Cardiac fibroblast (primary cell): ENCODE measurements at regions not wholly inside any gene's neighbourhood (a gene's known extent, or its start where the extent isn't known, plus 50 kb on each side); places are given as distances from the start of the nearest gene placed in this dataset.

ENCODE experiments used
- DNase-seq, 2 donors: peaks; one replicate each; pipeline versions ENCODE4 v3.0.0 to v3.0.0-alpha.2; 2010; ENCODE audit warnings: low read depth in 2 of 2
- H3K4me3 ChIP-seq, 2 donors: replicated peaks in 1 of 2; 1 replicate in 1 of 2; 2 replicates in 1 of 2; pipeline ENCODE4 v1.5.1; 2011; ENCODE audit warnings: low read depth in 2 of 2, low read length in 2 of 2, mild to moderate bottlenecking in 2 of 2, moderate library complexity in 1 of 2
- CTCF ChIP-seq: IDR thresholded peaks from one replicate; pipeline ENCODE4 v1.5.1; 2011; ENCODE audit warnings: low read depth, mild to moderate bottlenecking, low read length, inconsistent platforms

- TF ChIP-seq CTCF, result no peak
- no peak for DNase-seq
- no peak overlapping the region for H3K4me3 ChIP-seq
Measured at GRCh38 chr7:106177300-106177690, 65.2 kb upstream of the SYPL1 start.

- H3K4me3 ChIP-seq, result no peak overlapping the region
- TF ChIP-seq CTCF, result peak; percentile 99
- peak; percentile 80 to 87 for DNase-seq
Measured at GRCh38 chr7:106176414-106177299, 64.5 kb upstream of the SYPL1 start.

DNA sequence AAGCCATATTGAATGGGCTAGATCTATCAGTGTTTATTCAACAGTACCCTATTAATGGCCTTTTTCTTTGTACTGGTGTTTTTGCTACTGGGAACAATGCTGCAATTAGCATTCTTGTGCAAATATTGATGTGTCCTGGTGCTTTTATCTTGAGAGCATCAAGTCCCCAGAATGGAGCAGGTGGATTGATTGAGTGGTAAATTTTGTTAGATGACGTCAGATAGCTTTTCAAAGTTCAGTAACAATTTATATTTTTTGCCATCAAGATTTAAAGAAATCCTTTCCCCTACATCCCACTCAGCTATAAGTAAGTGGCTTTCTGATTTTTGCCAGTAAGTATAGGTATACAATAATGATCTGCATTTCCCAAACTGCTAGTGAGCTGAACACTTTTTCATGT is 63.4 kb upstream of the SYPL1 start:
- no peak overlapping the region for H3K4me3 ChIP-seq
- no peak for TF ChIP-seq CTCF
- no peak for DNase-seq

- H3K4me3 ChIP-seq, result no peak overlapping the region
- DNase-seq, result no peak
- TF ChIP-seq CTCF, result no peak
Measured at GRCh38 chr7:106170651-106171050, 58.5 kb upstream of the SYPL1 start.

DNA sequence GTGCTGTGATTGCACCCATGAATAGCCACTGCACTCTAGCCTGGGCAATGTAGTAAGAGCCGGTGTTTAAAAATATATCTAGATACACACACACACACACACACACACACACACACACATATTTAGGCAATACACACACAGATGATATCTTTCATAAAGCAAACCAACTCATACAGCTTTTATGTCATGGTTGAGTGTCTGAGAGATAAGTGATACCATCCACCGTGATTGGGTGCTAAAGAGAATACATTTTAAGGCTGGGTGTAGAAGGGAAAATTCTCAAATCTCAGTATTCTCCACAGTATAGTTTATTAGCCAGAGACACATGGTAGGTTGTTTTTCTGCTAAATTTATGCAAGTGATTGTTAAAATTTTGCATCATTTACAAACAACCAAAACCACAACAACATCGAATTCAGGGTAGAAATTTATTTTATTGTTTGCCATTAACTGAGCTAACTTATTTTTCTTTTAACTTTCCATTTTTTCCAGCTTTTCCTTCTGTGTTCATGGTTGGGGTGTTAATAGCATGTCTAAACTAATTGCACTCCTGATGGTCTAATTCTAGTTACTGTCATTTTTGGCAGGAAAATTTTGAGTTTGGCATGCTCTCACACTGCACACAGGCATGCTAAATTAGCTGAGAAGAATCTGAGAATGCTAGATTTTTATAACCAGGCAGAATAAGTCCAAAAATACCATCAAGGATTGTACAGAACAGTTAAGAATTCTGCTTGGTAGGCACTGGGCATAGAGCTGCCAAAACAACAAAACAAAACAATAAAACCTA is 57.9 kb upstream of the SYPL1 start:
- no peak for DNase-seq
- H3K4me3 ChIP-seq, result no peak overlapping the region
- no peak for TF ChIP-seq CTCF

GRCh38 chr7:106167439-106168136 is 55.5 kb upstream of the SYPL1 start:
- no peak for TF ChIP-seq CTCF
- peak; percentile 34 to 62 for DNase-seq
- H3K4me3 ChIP-seq, result no peak overlapping the region
